ENCODE measurements at regions not wholly inside any gene's neighbourhood (a gene's known extent, or its start where the extent isn't known, plus 50 kb on each side); places are given as distances from the start of the nearest gene placed in this dataset.
"Not testable (repeated sequence)": the region's sequence is repeated elsewhere in the genome, so short reads cannot be mapped to it uniquely, and the experiment has no call there.

- DNase-seq = no peak
Observed at GRCh38 chr5:77908787-77909186, 132.6 kb upstream of the TBCA start.

GRCh38 chr5:77907786-77908185 lies 131.6 kb upstream of the TBCA start:
- no peak for DNase-seq

DNA sequence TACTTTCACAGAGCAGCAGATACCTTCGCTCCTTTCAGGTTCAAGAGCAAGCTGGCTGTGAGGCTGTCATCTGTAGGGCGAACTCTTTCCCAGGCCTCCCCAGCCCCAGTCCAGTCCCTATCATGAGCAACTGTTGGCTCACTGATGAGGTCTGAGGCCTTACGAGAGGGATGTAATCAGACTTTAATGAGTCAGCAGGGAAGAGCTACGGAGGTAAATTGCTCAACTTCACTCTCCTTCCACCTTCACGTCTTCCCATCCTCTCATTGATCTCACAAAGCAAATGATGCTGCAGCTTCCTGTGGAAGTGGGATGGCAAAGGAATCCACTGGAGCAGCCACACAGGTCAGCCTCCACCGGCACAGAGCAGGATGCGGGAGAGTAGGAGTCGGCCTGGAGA lies 130.7 kb upstream of the TBCA start:
- DNase-seq = no peak

DNA sequence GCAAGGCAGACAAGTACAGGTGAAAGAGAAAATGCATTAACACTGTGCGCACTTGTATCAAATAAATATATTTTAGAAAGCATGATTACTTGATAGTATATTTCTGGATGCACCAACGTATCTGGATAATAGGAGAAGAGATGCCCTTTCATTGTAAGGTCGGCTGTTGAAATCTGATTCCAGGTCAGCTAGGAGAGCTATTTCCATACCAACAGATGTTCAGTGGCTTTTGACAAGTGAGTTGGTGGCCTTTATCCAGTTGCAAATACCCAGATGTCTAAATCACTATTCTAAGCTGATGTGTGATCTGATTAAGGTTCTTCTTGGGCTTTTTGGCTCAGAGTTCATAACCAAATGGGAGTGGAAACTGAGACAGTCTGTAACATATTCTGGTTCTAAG lies 128.2 kb upstream of the TBCA start:
- no peak for DNase-seq

DNA sequence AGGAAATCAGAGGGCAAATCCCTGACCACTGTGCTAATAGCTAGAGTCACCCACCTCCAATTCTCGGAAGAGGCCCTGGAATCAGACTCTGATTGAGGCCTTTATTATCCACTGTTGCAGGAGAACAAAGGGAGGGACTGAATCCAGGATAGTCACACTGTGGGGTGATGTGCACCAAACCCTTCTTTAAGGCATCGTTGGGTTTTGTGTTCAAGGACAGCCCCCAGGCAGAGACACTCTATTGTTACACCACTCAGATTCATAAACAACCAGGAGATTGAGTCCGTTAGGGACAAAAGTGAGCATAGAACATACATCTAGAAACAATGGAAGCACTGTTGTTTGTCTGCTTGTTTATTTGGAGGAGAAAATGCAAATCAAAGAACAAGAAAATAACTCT lies 124.6 kb upstream of the TBCA start:
- no peak for DNase-seq

- DNase-seq = no peak
Observed at GRCh38 chr5:77898385-77898784, 122.2 kb upstream of the TBCA start.

DNA sequence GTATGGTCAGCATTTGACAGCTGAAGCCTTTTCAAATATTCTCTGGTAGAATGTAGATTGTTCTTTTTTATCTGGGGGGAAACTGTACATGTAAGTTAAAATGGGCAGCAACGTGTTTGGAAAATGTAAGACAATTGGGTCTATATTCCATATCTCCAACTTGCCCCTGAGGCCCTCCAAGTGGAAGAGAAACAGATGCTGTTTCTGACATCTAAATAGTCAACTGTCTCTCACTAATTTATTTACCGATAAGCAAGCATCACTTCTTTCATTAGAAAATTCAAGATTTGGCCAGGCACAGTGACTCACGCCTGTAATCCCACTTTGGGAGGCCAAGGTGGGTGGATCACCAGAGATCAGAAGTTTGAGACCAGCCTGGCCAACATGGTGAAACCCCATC lies 120.2 kb upstream of the TBCA start:
- no peak for DNase-seq

- DNase-seq = not testable (repeated sequence)
Observed at GRCh38 chr5:77894103-77894502, 118.0 kb upstream of the TBCA start.

- no peak for DNase-seq
Observed at GRCh38 chr5:77893225-77893860, 117.2 kb upstream of the TBCA start.

DNA sequence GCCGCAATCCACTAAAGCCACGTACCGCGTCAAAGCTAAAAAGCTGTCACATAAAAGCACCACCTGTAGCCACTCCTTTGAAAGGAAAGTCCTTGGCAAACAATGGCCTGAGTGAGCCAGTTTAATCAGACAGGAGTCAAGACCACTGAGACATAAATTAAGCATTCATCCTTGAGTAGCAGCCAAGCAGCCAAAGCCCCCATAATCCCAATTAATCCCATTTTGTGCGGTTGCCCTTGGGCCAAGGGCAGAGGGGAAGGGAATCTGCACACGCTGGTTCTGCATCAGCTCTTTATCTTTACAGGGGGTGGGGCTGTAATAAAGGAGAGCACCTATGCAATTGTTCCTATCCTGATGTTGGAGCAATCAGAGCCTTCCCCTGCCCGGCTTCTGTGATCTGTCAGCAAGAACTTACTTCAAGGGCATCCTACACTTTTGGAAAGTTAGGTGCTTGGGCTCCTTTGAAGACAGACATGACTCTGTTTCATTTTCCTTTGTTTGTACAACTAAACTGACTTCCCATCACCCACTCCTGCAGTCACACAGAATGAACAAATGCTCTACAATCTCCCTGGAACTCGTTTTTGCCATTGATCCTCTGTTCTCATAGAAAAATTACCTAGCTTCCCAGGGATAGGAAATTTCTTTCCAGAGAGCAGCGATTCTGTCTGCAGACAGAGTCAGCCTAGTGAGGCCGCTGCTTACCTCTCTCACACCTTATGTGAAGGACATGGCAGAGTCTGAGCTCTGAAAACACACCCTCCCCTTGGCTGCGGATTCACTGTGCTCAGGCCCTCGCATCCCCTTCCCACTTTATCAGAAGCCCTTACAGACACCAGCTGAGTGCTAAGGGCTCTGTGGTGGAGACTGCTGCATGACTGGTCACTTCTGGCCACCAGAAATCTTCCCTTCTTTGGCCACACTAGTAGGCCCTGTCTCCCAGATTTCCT lies 116.2 kb upstream of the TBCA start:
- DNase-seq = no peak

- no peak for DNase-seq
Observed at GRCh38 chr5:77885519-77885918, 109.4 kb upstream of the TBCA start.

DNA sequence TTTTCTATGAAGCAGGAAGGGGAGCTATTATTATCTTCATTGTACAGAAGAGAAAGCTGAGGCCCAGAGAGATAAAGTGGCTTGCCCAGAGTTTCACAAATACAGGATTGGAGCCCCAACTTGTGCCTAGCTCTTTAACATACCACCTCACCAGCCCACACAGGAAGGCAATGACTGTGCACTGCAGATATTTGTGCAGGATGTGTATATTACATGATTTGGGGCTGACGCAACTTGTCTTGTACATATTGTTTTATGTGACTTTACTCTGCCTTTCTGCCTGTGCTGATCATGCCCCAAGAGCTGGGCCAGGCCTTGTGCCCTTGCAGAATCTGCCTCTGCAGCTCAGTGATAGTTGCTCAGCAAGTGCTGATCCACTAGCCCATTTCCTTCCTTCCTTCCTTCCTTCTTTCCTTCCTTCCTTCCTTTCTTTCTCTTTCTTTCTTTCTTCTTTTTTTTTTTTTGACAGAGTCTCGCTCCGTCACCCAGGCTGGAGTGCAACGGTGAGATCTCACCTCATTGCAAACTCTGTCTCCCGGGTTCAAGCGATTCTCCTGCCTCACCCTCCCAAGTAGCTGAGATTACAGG lies 106.6 kb upstream of the TBCA start:
- no peak for DNase-seq

DNA sequence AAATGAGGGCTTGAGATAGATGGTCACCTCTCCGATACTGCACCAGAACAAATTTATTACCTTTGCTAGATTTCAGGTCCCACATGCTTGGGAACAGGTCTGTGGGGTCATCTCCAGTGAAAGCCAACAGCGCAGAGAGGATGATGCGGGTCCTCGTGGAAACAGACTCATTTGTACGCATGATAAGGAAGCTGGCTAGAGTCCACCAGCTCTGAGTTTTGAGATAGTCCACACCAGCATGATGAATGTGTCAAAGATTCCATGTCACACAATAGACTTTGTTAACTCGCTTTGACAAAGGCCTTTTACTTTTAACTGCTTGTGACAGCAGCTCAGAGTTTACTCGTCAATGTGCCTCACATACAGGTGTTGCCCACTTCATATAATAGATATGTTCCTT lies 105.4 kb upstream of the TBCA start:
- DNase-seq = no peak

- no peak for DNase-seq
Observed at GRCh38 chr5:77877516-77878355, 101.6 kb upstream of the TBCA start.

DNA sequence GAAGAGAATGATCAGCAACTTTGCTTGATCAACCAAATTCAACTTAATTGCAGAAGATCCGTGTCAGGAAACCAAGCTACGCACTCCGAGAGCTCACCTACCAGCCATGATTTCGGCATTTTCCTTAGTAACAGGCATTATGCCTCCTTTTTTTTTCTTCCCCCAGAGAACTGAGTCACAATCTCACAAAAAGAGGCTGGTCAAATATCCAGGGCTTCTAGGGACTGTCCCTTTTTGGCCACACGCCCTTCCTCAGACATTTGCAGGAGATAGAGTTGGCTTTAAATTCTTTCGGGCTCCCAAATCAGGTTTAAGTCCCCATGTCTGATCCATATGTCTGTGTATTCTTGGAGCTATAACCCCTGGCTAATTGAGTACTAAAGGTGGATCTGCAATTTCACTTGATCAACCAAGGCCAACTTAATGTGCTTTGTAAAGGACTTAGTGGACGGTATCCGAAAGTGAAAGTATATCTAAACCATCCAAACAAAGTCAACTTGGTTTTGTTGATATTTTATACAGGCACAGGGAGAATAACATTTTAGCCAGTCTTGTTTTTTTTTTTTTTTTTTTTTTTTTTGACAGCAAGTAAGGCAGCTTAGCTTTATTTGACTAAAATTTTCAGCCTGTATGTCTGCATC lies 100.8 kb upstream of the TBCA start:
- no peak for DNase-seq

- no peak for DNase-seq
Observed at GRCh38 chr5:77876316-77876715, 100.2 kb upstream of the TBCA start.

- no peak for DNase-seq
Observed at GRCh38 chr5:77874691-77875090, 98.6 kb upstream of the TBCA start.

DNA sequence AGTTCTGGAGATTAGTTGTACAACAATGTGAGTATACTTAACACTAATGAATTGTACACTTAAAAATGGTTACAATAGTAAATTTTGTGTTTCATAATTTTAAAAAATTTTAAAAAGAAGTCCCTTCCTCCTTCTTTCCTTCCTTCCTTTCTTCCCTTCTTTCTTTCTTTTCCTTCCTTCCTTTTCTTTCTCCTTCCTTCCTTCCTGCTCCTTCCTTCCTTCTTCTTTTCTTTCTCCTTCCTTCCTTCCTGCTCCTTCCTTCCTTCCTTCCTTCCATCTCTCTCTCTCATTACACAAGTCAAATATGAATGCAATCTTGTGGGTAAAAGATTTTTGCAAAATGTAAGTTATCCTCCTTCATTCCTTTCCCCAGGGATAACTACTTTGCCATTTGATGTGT lies 97.1 kb upstream of the TBCA start:
- DNase-seq = no peak

- no peak for DNase-seq
Observed at GRCh38 chr5:77871946-77872345, 95.8 kb upstream of the TBCA start.

- no peak for DNase-seq
Observed at GRCh38 chr5:77871016-77871415, 94.9 kb upstream of the TBCA start.

GRCh38 chr5:77869116-77869798 lies 93.1 kb upstream of the TBCA start:
- DNase-seq = no peak

DNA sequence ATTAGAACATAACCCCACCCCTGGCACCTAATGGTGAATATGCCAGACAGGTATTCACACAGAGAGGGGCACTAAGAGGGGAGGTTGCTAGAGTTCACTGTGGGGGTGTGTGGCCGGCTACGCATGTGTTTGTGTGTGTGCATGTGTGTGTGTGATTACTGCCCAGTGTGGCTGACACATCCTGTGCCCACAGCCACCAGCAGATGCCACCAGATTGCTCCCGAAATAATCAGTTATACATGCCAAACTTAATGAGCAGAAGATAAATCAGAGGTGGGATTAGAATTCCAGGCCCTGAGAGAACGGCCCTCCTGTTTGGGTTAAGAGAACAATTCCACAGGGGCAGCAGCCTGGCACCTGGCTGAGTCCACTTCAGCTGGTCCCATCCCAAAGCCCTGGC lies 91.8 kb upstream of the TBCA start:
- no peak for DNase-seq
